ENCODE measurements at regions not wholly inside any gene's neighbourhood (a gene's known extent, or its start where the extent isn't known, plus 50 kb on each side); places are given as distances from the start of the nearest gene placed in this dataset.

- H3K27me3 Mint-ChIP-seq (ENCODE audit: low read depth): no peaks in the 10 kb centered on the region
- H3K27ac Mint-ChIP-seq: no peak overlapping the region
- H3K9me3 Mint-ChIP-seq: peaks cover 2% of the 10 kb centered on the region
- CTCF ChIA-PET: no interaction called here
- intact Hi-C loops (cut with micrococcal nuclease): no loop called here
- DNase-seq: no peak
- no peaks in the 10 kb centered on the region for H3K4me1 Mint-ChIP-seq (ENCODE audit: low read depth)
- no peak overlapping the region for H3K4me3 Mint-ChIP-seq
- H3K36me3 Mint-ChIP-seq (ENCODE audit: low read depth): no peaks in the 10 kb centered on the region
Measured at GRCh38 chr14:46054526-46054925, 597.1 kb downstream of the RPL10L start.

- Mint-ChIP-seq H3K4me3 (no peak overlapping the region), H3K36me3 (ENCODE audit: low read depth) (no peaks in the 10 kb centered on the region), H3K9me3 (peaks cover 2% of the 10 kb centered on the region), H3K4me1 (ENCODE audit: low read depth) (no peaks in the 10 kb centered on the region), H3K27ac (no peak overlapping the region), H3K27me3 (ENCODE audit: low read depth) (no peaks in the 10 kb centered on the region)
- CTCF ChIA-PET: no interaction called here
- intact Hi-C loops (cut with micrococcal nuclease): no loop called here
- DNase-seq: no peak
Measured at GRCh38 chr14:46053221-46053620, 598.4 kb downstream of the RPL10L start.

GRCh38 chr14:46051796-46052195, 599.8 kb downstream of the RPL10L start:
- H3K4me1 Mint-ChIP-seq (ENCODE audit: low read depth): no peaks in the 10 kb centered on the region
- no peak overlapping the region for H3K4me3 Mint-ChIP-seq
- intact Hi-C loops (cut with micrococcal nuclease): no loop called here

GRCh38 chr14:46048127-46048526, 603.5 kb downstream of the RPL10L start:
- intact Hi-C loops (cut with micrococcal nuclease): no loop called here
- no peak overlapping the region for H3K4me3 Mint-ChIP-seq
- H3K27ac Mint-ChIP-seq: no peak overlapping the region
- no peaks in the 10 kb centered on the region for H3K36me3 Mint-ChIP-seq (ENCODE audit: low read depth)
- no peaks in the 10 kb centered on the region for H3K4me1 Mint-ChIP-seq (ENCODE audit: low read depth)
- CTCF ChIA-PET: no interaction called here
- peaks cover 8% of the 10 kb centered on the region for H3K9me3 Mint-ChIP-seq
- no peaks in the 10 kb centered on the region for H3K27me3 Mint-ChIP-seq (ENCODE audit: low read depth)
- DNase-seq: no peak

More at GRCh38 chr14:46051796-46052195, 599.8 kb downstream of the RPL10L start:
- Mint-ChIP-seq H3K9me3 (peaks cover 9% of the 10 kb centered on the region), H3K36me3 (ENCODE audit: low read depth) (no peaks in the 10 kb centered on the region), H3K27me3 (ENCODE audit: low read depth) (no peaks in the 10 kb centered on the region), H3K27ac (no peak overlapping the region)
- CTCF ChIA-PET: interaction anchor here (0.6 to 0.7 kb wide), 2 partner anchors 61 to 142 kb away, joined by 3 read pairs; no protein-coding TSS in a partner anchor
- DNase-seq: no peak

- no peaks in the 10 kb centered on the region for H3K4me1 Mint-ChIP-seq (ENCODE audit: low read depth)
- no peak overlapping the region for H3K27ac Mint-ChIP-seq
- no peaks in the 10 kb centered on the region for H3K27me3 Mint-ChIP-seq (ENCODE audit: low read depth)
- no peak overlapping the region for H3K4me3 Mint-ChIP-seq
- peaks cover 6% of the 10 kb centered on the region for H3K9me3 Mint-ChIP-seq
- CTCF ChIA-PET: no interaction called here
- no peak for DNase-seq
- H3K36me3 Mint-ChIP-seq (ENCODE audit: low read depth): no peaks in the 10 kb centered on the region
- intact Hi-C loops (cut with micrococcal nuclease): no loop called here
Measured at GRCh38 chr14:46036099-46036498, 615.5 kb downstream of the RPL10L start.

- no peak for DNase-seq
- H3K4me3 Mint-ChIP-seq: no peak overlapping the region
- H3K27me3 Mint-ChIP-seq (ENCODE audit: low read depth): no peaks in the 10 kb centered on the region
- H3K36me3 Mint-ChIP-seq (ENCODE audit: low read depth): no peaks in the 10 kb centered on the region
- peaks cover 4% of the 10 kb centered on the region for H3K9me3 Mint-ChIP-seq
- intact Hi-C loops (cut with micrococcal nuclease): no loop called here
- CTCF ChIA-PET: no interaction called here
- no peak overlapping the region for H3K27ac Mint-ChIP-seq
- H3K4me1 Mint-ChIP-seq (ENCODE audit: low read depth): no peaks in the 10 kb centered on the region
Measured at GRCh38 chr14:46034305-46034704, 617.3 kb downstream of the RPL10L start.

GRCh38 chr14:46018846-46019420, 632.6 kb downstream of the RPL10L start:
- Mint-ChIP-seq H3K4me1 (ENCODE audit: low read depth) (no peaks in the 10 kb centered on the region), H3K9me3 (peaks cover 7% of the 10 kb centered on the region), H3K27ac (no peak overlapping the region), H3K36me3 (ENCODE audit: low read depth) (no peaks in the 10 kb centered on the region), H3K4me3 (no peak overlapping the region), H3K27me3 (ENCODE audit: low read depth) (no peaks in the 10 kb centered on the region)
- CTCF ChIA-PET: interaction anchor here (0.6 kb wide), 1 partner anchor 682 kb away, joined by 3 read pairs; no protein-coding TSS in a partner anchor
- intact Hi-C loops (cut with micrococcal nuclease): no loop called here
- no peak for DNase-seq

GRCh38 chr14:46008348-46008747, 643.2 kb downstream of the RPL10L start:
- Mint-ChIP-seq H3K4me3 (no peak overlapping the region), H3K9me3 (peaks cover 23% of the 10 kb centered on the region), H3K27me3 (ENCODE audit: low read depth) (no peaks in the 10 kb centered on the region), H3K27ac (no peak overlapping the region), H3K36me3 (ENCODE audit: low read depth) (no peaks in the 10 kb centered on the region), H3K4me1 (ENCODE audit: low read depth) (no peaks in the 10 kb centered on the region)
- intact Hi-C loops (cut with micrococcal nuclease): no loop called here
- no peak for DNase-seq
- CTCF ChIA-PET: no interaction called here

- no peak overlapping the region for H3K4me3 Mint-ChIP-seq
- no peaks in the 10 kb centered on the region for H3K36me3 Mint-ChIP-seq (ENCODE audit: low read depth)
- no peaks in the 10 kb centered on the region for H3K27me3 Mint-ChIP-seq (ENCODE audit: low read depth)
- H3K27ac Mint-ChIP-seq: no peak overlapping the region
- no peak for DNase-seq
- CTCF ChIA-PET: no interaction called here
- H3K9me3 Mint-ChIP-seq: peaks cover 5% of the 10 kb centered on the region
- intact Hi-C loops (cut with micrococcal nuclease): no loop called here
- no peaks in the 10 kb centered on the region for H3K4me1 Mint-ChIP-seq (ENCODE audit: low read depth)
Measured at GRCh38 chr14:45998554-45998953, 653.0 kb downstream of the RPL10L start.

- CTCF ChIA-PET: interaction anchor here (0.6 to 0.7 kb wide), 3 partner anchors 62 to 505 kb away, joined by 3 to 4 read pairs (median 3); no protein-coding TSS in a partner anchor
- DNase-seq: no peak
- no peaks in the 10 kb centered on the region for H3K36me3 Mint-ChIP-seq (ENCODE audit: low read depth)
Measured at GRCh38 chr14:45990252-45990651, 661.3 kb downstream of the RPL10L start.

GRCh38 chr14:45976001-45976400, 675.6 kb downstream of the RPL10L start:
- CTCF ChIA-PET: no interaction called here
- no peak overlapping the region for H3K4me3 Mint-ChIP-seq
- H3K27ac Mint-ChIP-seq: no peak overlapping the region
- intact Hi-C loops (cut with micrococcal nuclease): no loop called here
- H3K9me3 Mint-ChIP-seq: peaks cover 6% of the 10 kb centered on the region
- H3K36me3 Mint-ChIP-seq (ENCODE audit: low read depth): no peaks in the 10 kb centered on the region
- DNase-seq: no peak
- no peaks in the 10 kb centered on the region for H3K4me1 Mint-ChIP-seq (ENCODE audit: low read depth)
- no peaks in the 10 kb centered on the region for H3K27me3 Mint-ChIP-seq (ENCODE audit: low read depth)

More at GRCh38 chr14:45990252-45990651, 661.3 kb downstream of the RPL10L start:
- Mint-ChIP-seq H3K4me1 (ENCODE audit: low read depth) (no peaks in the 10 kb centered on the region), H3K27ac (no peak overlapping the region), H3K9me3 (peaks cover 19% of the 10 kb centered on the region), H3K27me3 (ENCODE audit: low read depth) (no peaks in the 10 kb centered on the region), H3K4me3 (no peak overlapping the region)
- intact Hi-C loops (cut with micrococcal nuclease): no loop called here

GRCh38 chr14:45972416-45972815, 679.2 kb downstream of the RPL10L start:
- no peaks in the 10 kb centered on the region for H3K27me3 Mint-ChIP-seq (ENCODE audit: low read depth)
- no peak overlapping the region for H3K4me3 Mint-ChIP-seq
- no peak overlapping the region for H3K27ac Mint-ChIP-seq
- peaks cover 2% of the 10 kb centered on the region for H3K9me3 Mint-ChIP-seq
- no peaks in the 10 kb centered on the region for H3K36me3 Mint-ChIP-seq (ENCODE audit: low read depth)
- no peak for DNase-seq
- CTCF ChIA-PET: no interaction called here
- H3K4me1 Mint-ChIP-seq (ENCODE audit: low read depth): no peaks in the 10 kb centered on the region
- intact Hi-C loops (cut with micrococcal nuclease): no loop called here

GRCh38 chr14:45970621-45971020, 681.0 kb downstream of the RPL10L start:
- intact Hi-C loops (cut with micrococcal nuclease): no loop called here
- Mint-ChIP-seq H3K4me3 (no peak overlapping the region), H3K9me3 (peaks cover 2% of the 10 kb centered on the region), H3K27me3 (ENCODE audit: low read depth) (no peaks in the 10 kb centered on the region), H3K36me3 (ENCODE audit: low read depth) (no peaks in the 10 kb centered on the region), H3K4me1 (ENCODE audit: low read depth) (no peaks in the 10 kb centered on the region), H3K27ac (no peak overlapping the region)
- no peak for DNase-seq
- CTCF ChIA-PET: no interaction called here
